Mesothelial cell of epicardium (in vitro differentiated cells): ENCODE measurements at regions not wholly inside any gene's neighbourhood (a gene's known extent, or its start where the extent isn't known, plus 50 kb on each side); places are given as distances from the start of the nearest gene placed in this dataset.

Experiments used
- DNase-seq, 2 experiments: peaks; one replicate each; pipeline ENCODE4 v3.0.0; 2021; ENCODE audit warnings: low spot score in 2 of 2; ENCODE audit not compliant: unreplicated experiment in 2 of 2
- H3K27ac Mint-ChIP-seq: 2 replicates; pipeline ENCODE4 v1.8.0; 2021; ENCODE audit warnings: mixed read lengths
- H3K27me3 Mint-ChIP-seq: 2 replicates; pipeline ENCODE4 v1.8.0; 2021; ENCODE audit warnings: low read depth, mixed read lengths
- H3K36me3 Mint-ChIP-seq: 2 replicates; pipeline ENCODE4 v1.8.0; 2021; ENCODE audit warnings: mixed read lengths
- H3K4me1 Mint-ChIP-seq: 2 replicates; pipeline ENCODE4 v1.8.0; 2021; ENCODE audit warnings: mixed read lengths
- H3K4me3 Mint-ChIP-seq: 2 replicates; pipeline ENCODE4 v1.8.0; 2021; ENCODE audit warnings: mild to moderate bottlenecking, moderate library complexity, mixed read lengths
- H3K9me3 Mint-ChIP-seq: 2 replicates; pipeline ENCODE4 v1.8.0; 2021; ENCODE audit warnings: mixed read lengths
- CTCF ChIP-seq: fragments of 200-600 bp; sonication (generic); IDR thresholded peaks from one replicate; pipeline ENCODE4 v1.5.0; 2021; ENCODE audit warnings: antibody characterized with exemption; ENCODE audit not compliant: unreplicated experiment

- no peak overlapping the region for H3K4me3 Mint-ChIP-seq
- H3K27ac Mint-ChIP-seq = no peak overlapping the region
- peaks cover 5% of the 10 kb centered on the region for H3K9me3 Mint-ChIP-seq
- no peak for DNase-seq
- H3K27me3 Mint-ChIP-seq = peaks cover 10% of the 10 kb centered on the region
- no peaks in the 10 kb centered on the region for H3K36me3 Mint-ChIP-seq
- no peaks in the 10 kb centered on the region for H3K4me1 Mint-ChIP-seq
- no peak for TF ChIP-seq CTCF
Measured at GRCh38 chr9:31067418-31067817, 1317.0 kb upstream of the ACO1 start.

GRCh38 chr9:31071606-31072286 lies 1312.7 kb upstream of the ACO1 start:
- no peak overlapping the region for H3K27ac Mint-ChIP-seq
- DNase-seq = no peak
- H3K4me1 Mint-ChIP-seq = no peaks in the 10 kb centered on the region
- peaks cover 8% of the 10 kb centered on the region for H3K9me3 Mint-ChIP-seq
- peaks cover 3% of the 10 kb centered on the region for H3K27me3 Mint-ChIP-seq
- no peak for TF ChIP-seq CTCF
- no peak overlapping the region for H3K4me3 Mint-ChIP-seq
- no peaks in the 10 kb centered on the region for H3K36me3 Mint-ChIP-seq

GRCh38 chr9:31078175-31078574 lies 1306.3 kb upstream of the ACO1 start:
- H3K4me1 Mint-ChIP-seq = no peaks in the 10 kb centered on the region
- H3K4me3 Mint-ChIP-seq = no peak overlapping the region
- H3K27me3 Mint-ChIP-seq = peaks cover 12% of the 10 kb centered on the region
- DNase-seq = no peak
- H3K36me3 Mint-ChIP-seq = no peaks in the 10 kb centered on the region
- H3K9me3 Mint-ChIP-seq = no peaks in the 10 kb centered on the region
- H3K27ac Mint-ChIP-seq = no peak overlapping the region
- no peak for TF ChIP-seq CTCF

- H3K27me3 Mint-ChIP-seq = peaks cover 6% of the 10 kb centered on the region
- H3K4me1 Mint-ChIP-seq = no peaks in the 10 kb centered on the region
- no peaks in the 10 kb centered on the region for H3K9me3 Mint-ChIP-seq
- no peaks in the 10 kb centered on the region for H3K36me3 Mint-ChIP-seq
- DNase-seq = no peak
- H3K27ac Mint-ChIP-seq = no peak overlapping the region
- no peak overlapping the region for H3K4me3 Mint-ChIP-seq
- TF ChIP-seq CTCF = no peak
Measured at GRCh38 chr9:31084350-31084749, 1300.1 kb upstream of the ACO1 start.

- no peaks in the 10 kb centered on the region for H3K9me3 Mint-ChIP-seq
- no peaks in the 10 kb centered on the region for H3K36me3 Mint-ChIP-seq
- H3K4me3 Mint-ChIP-seq = no peak overlapping the region
- no peak for TF ChIP-seq CTCF
- H3K27me3 Mint-ChIP-seq = no peaks in the 10 kb centered on the region
- H3K4me1 Mint-ChIP-seq = no peaks in the 10 kb centered on the region
- DNase-seq = no peak
- H3K27ac Mint-ChIP-seq = no peak overlapping the region
Measured at GRCh38 chr9:31089549-31090221, 1294.8 kb upstream of the ACO1 start.
